ENCODE measurements at regions not wholly inside any gene's neighbourhood (a gene's known extent, or its start where the extent isn't known, plus 50 kb on each side); places are given as distances from the start of the nearest gene placed in this dataset.
"Not testable (repeated sequence)": the region's sequence is repeated elsewhere in the genome, so short reads cannot be mapped to it uniquely, and the experiment has no call there.

DNA sequence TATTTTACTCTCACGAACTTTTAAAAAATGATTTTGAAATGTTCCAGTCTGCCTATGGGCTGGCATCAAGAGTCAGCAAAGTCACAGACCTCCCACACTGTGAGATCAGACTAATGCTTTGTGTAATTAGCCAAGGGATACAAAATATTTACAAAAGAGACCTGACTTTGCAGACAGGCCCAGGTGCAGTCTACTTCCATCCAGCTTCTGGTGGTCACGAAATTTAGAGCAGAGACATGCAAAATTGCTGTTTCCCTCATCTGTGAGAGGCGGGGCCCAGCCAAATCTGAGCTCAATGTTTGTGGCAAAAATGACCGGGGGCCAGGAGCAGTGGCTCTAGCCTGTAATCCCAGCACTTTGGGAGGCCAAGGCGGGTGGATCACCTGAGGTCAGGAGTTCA, 82.5 kb upstream of the PITRM1 start:
- Histone ChIP-seq H2BK15ac (replicated peaks; ENCODE audit: low read depth) (no peak overlapping the region), H3K23ac (ENCODE audit: low read length) (no peak overlapping the region), H3K18ac (ENCODE audit: low read length) (no peak overlapping the region), H4K8ac (ENCODE audit: low read depth, low read length) (no peak overlapping the region), H2BK5ac (ENCODE audit: low read length) (no peak overlapping the region), H4K5ac (ENCODE audit: low read length) (no peak overlapping the region), H2AK5ac (ENCODE audit: low read length) (no peak overlapping the region), H3K4ac (ENCODE audit: low read depth, low read length) (no peak overlapping the region), H3K27ac (ENCODE audit: low read depth, low read length) (no peak overlapping the region), H3K4me3 (ENCODE audit: low read length) (no peak overlapping the region), H3K4me2 (ENCODE audit: low read length) (no peak overlapping the region), H2BK120ac (ENCODE audit: low read depth, low read length) (no peak overlapping the region), H3K79me2 (ENCODE audit: control insufficient read depth, insufficient read depth, low read length) (no peaks in the 10 kb centered on the region), H3K27me3 (ENCODE audit: insufficient read depth, low read length, poor library complexity) (no peaks in the 10 kb centered on the region), H3K36me3 (ENCODE audit: control insufficient read depth, insufficient read depth, low read length) (no peaks in the 10 kb centered on the region), H3K56ac (ENCODE audit: low read length) (no peak overlapping the region), H3K4me1 (ENCODE audit: control insufficient read depth, low read depth, low read length) (no peaks in the 10 kb centered on the region), H3K79me1 (ENCODE audit: low read length) (no peaks in the 10 kb centered on the region), H3K9ac (ENCODE audit: low read length) (no peak overlapping the region)
- no CpG with 5 or more reads among the region's 5 CpGs for WGBS (ENCODE audit: extremely low coverage, insufficient coverage, low lambda C conversion rate)
- DNase-seq, result no peak

DNA sequence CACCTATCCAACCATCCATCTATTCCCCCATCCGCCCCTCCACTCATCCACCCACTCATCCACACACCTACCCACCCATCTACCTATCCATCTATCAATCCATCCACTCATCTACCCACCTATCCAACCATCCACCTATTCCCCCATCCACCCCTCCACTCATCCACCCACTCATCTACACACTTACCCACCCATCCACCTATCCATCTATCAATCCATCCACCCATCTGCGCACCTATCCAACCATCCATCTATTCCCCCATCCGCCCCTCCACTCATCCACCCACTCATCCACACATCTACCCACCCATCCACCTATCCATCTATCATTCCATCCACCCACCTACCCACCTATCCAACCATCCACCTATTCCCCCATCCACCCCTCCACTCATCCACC, 81.4 kb upstream of the PITRM1 start:
- not testable (repeated sequence) for H2AK5ac ChIP-seq (ENCODE audit: low read length); H2BK5ac ChIP-seq (ENCODE audit: low read length); H3K4ac ChIP-seq (ENCODE audit: low read depth, low read length)

DNA sequence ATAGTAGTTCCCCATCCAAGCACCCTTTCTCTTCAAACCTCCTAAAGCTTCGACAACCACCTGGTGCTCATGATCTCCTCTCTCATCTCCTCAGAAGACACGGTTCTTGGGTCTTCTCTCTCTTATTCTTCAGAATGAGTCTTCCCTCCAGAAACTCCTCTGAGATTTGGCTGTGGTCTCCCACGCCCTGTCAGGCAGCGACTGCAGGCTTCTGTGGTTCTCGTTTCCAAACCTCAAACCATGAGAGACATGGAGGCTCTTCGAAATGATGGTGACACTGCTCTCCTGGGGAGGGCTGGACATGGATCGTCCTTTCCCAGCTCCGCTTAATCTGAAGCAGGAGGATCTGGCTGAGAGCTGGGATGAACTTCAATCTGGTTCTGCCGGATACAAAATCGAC, 78.6 kb upstream of the PITRM1 start:
- DNase-seq, result no peak
- Histone ChIP-seq H2AK5ac (ENCODE audit: low read length) (no peak overlapping the region), H3K4ac (ENCODE audit: low read depth, low read length) (no peak overlapping the region), H3K9ac (ENCODE audit: low read length) (no peak overlapping the region), H3K36me3 (ENCODE audit: control insufficient read depth, insufficient read depth, low read length) (no peaks in the 10 kb centered on the region), H3K79me1 (ENCODE audit: low read length) (no peaks in the 10 kb centered on the region), H3K27ac (ENCODE audit: low read depth, low read length) (no peak overlapping the region), H3K4me3 (ENCODE audit: low read length) (no peak overlapping the region), H3K79me2 (ENCODE audit: control insufficient read depth, insufficient read depth, low read length) (no peaks in the 10 kb centered on the region), H3K27me3 (ENCODE audit: insufficient read depth, low read length, poor library complexity) (no peaks in the 10 kb centered on the region), H3K4me1 (ENCODE audit: control insufficient read depth, low read depth, low read length) (no peaks in the 10 kb centered on the region), H4K5ac (ENCODE audit: low read length) (no peak overlapping the region), H4K8ac (ENCODE audit: low read depth, low read length) (no peak overlapping the region), H2BK5ac (ENCODE audit: low read length) (no peak overlapping the region), H2BK15ac (replicated peaks; ENCODE audit: low read depth) (no peak overlapping the region), H3K56ac (ENCODE audit: low read length) (no peak overlapping the region), H3K4me2 (ENCODE audit: low read length) (no peak overlapping the region), H3K23ac (ENCODE audit: low read length) (no peak overlapping the region), H3K18ac (ENCODE audit: low read length) (no peak overlapping the region), H2BK120ac (ENCODE audit: low read depth, low read length) (no peak overlapping the region)
- no CpG with 5 or more reads among the region's 10 CpGs for WGBS (ENCODE audit: extremely low coverage, insufficient coverage, low lambda C conversion rate)

More for the DNA sequence above, 81.4 kb upstream of the PITRM1 start:
- H2BK120ac ChIP-seq (ENCODE audit: low read depth, low read length); H3K27me3 ChIP-seq (ENCODE audit: insufficient read depth, low read length, poor library complexity); H4K5ac ChIP-seq (ENCODE audit: low read length); H3K9ac ChIP-seq (ENCODE audit: low read length); H3K27ac ChIP-seq (ENCODE audit: low read depth, low read length); H3K36me3 ChIP-seq (ENCODE audit: control insufficient read depth, insufficient read depth, low read length); H4K8ac ChIP-seq (ENCODE audit: low read depth, low read length); H3K4me3 ChIP-seq (ENCODE audit: low read length); H3K56ac ChIP-seq (ENCODE audit: low read length); H3K4me2 ChIP-seq (ENCODE audit: low read length); H2BK15ac ChIP-seq (replicated peaks; ENCODE audit: low read depth); H3K4me1 ChIP-seq (ENCODE audit: control insufficient read depth, low read depth, low read length); DNase-seq; H3K79me1 ChIP-seq (ENCODE audit: low read length); H3K23ac ChIP-seq (ENCODE audit: low read length); H3K18ac ChIP-seq (ENCODE audit: low read length); H3K79me2 ChIP-seq (ENCODE audit: control insufficient read depth, insufficient read depth, low read length): not testable (repeated sequence)
- 100% methylated on average over 1 of the region's 3 CpGs for WGBS (ENCODE audit: extremely low coverage, insufficient coverage, low lambda C conversion rate)

GRCh38 chr10:3249307-3249889, 76.8 kb upstream of the PITRM1 start:
- Histone ChIP-seq H3K9ac (ENCODE audit: low read length) (no peak overlapping the region), H3K79me1 (ENCODE audit: low read length) (no peaks in the 10 kb centered on the region), H2AK5ac (ENCODE audit: low read length) (no peak overlapping the region), H3K27me3 (ENCODE audit: insufficient read depth, low read length, poor library complexity) (no peaks in the 10 kb centered on the region), H3K36me3 (ENCODE audit: control insufficient read depth, insufficient read depth, low read length) (no peaks in the 10 kb centered on the region), H3K4me3 (ENCODE audit: low read length) (no peak overlapping the region), H3K4me1 (ENCODE audit: control insufficient read depth, low read depth, low read length) (no peaks in the 10 kb centered on the region), H3K56ac (ENCODE audit: low read length) (no peak overlapping the region), H2BK5ac (ENCODE audit: low read length) (no peak overlapping the region), H2BK15ac (replicated peaks; ENCODE audit: low read depth) (no peak overlapping the region), H3K27ac (ENCODE audit: low read depth, low read length) (no peak overlapping the region), H4K5ac (ENCODE audit: low read length) (no peak overlapping the region), H3K23ac (ENCODE audit: low read length) (no peak overlapping the region), H3K4ac (ENCODE audit: low read depth, low read length) (no peak overlapping the region), H3K18ac (ENCODE audit: low read length) (no peak overlapping the region), H3K4me2 (ENCODE audit: low read length) (no peak overlapping the region), H4K8ac (ENCODE audit: low read depth, low read length) (no peak overlapping the region), H3K79me2 (ENCODE audit: control insufficient read depth, insufficient read depth, low read length) (no peaks in the 10 kb centered on the region), H2BK120ac (ENCODE audit: low read depth, low read length) (no peak overlapping the region)
- no peak for DNase-seq
- WGBS (ENCODE audit: extremely low coverage, insufficient coverage, low lambda C conversion rate), result no CpG with 5 or more reads among the region's 5 CpGs

- Histone ChIP-seq H3K4me2 (ENCODE audit: low read length) (no peak overlapping the region), H3K9ac (ENCODE audit: low read length) (no peak overlapping the region), H4K5ac (ENCODE audit: low read length) (no peak overlapping the region), H2AK5ac (ENCODE audit: low read length) (no peak overlapping the region), H3K79me1 (ENCODE audit: low read length) (no peaks in the 10 kb centered on the region), H3K27me3 (ENCODE audit: insufficient read depth, low read length, poor library complexity) (no peaks in the 10 kb centered on the region), H4K8ac (ENCODE audit: low read depth, low read length) (no peak overlapping the region), H2BK5ac (ENCODE audit: low read length) (no peak overlapping the region), H3K4me1 (ENCODE audit: control insufficient read depth, low read depth, low read length) (no peaks in the 10 kb centered on the region), H3K36me3 (ENCODE audit: control insufficient read depth, insufficient read depth, low read length) (no peaks in the 10 kb centered on the region), H2BK15ac (replicated peaks; ENCODE audit: low read depth) (no peak overlapping the region), H3K4ac (ENCODE audit: low read depth, low read length) (no peak overlapping the region), H3K79me2 (ENCODE audit: control insufficient read depth, insufficient read depth, low read length) (no peaks in the 10 kb centered on the region), H3K4me3 (ENCODE audit: low read length) (no peak overlapping the region), H3K23ac (ENCODE audit: low read length) (no peak overlapping the region), H3K27ac (ENCODE audit: low read depth, low read length) (no peak overlapping the region), H3K18ac (ENCODE audit: low read length) (no peak overlapping the region), H3K56ac (ENCODE audit: low read length) (no peak overlapping the region), H2BK120ac (ENCODE audit: low read depth, low read length) (no peak overlapping the region)
- peak; percentile 78 for DNase-seq
- no CpG with 5 or more reads among the region's 6 CpGs for WGBS (ENCODE audit: extremely low coverage, insufficient coverage, low lambda C conversion rate)
Observed at GRCh38 chr10:3248526-3249306, 76.1 kb upstream of the PITRM1 start.

Data from mesendoderm (in vitro differentiated cells).